ENCODE measurements at regions not wholly inside any gene's neighbourhood (a gene's known extent, or its start where the extent isn't known, plus 50 kb on each side); places are given as distances from the start of the nearest gene placed in this dataset.
A peak's percentile ranks its signal among the peaks of the same experiment; 100 is the strongest.

DNA sequence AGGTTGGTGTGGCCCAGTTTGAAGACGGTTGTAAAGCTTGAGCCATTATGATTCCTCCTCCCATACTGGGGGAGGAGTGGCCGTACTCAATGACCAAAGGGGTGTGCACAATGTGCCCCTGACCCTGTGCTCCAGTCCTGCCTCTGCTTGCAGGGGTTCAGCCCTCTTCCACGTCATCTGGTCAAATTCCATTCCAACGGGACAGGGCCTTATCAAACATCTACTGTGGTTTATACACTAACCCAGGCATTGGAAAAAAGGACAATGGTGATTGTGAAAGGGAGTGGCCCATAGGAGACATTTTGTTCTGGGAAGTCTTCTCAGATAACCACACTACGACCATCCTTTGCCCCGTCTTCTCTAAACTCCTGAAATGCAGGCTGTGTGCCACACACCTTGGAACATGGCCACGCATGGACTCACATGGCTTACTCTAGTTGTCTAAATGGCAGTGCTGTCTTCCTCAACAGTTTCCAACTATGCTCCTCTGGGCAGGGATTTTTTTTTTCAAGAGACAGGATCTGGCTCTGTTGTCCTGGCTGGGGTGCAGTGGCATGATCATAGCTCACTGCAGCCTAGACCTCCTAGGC, 103.0 kb downstream of the JCAD start:
- TF ChIP-seq, protein P1, sequence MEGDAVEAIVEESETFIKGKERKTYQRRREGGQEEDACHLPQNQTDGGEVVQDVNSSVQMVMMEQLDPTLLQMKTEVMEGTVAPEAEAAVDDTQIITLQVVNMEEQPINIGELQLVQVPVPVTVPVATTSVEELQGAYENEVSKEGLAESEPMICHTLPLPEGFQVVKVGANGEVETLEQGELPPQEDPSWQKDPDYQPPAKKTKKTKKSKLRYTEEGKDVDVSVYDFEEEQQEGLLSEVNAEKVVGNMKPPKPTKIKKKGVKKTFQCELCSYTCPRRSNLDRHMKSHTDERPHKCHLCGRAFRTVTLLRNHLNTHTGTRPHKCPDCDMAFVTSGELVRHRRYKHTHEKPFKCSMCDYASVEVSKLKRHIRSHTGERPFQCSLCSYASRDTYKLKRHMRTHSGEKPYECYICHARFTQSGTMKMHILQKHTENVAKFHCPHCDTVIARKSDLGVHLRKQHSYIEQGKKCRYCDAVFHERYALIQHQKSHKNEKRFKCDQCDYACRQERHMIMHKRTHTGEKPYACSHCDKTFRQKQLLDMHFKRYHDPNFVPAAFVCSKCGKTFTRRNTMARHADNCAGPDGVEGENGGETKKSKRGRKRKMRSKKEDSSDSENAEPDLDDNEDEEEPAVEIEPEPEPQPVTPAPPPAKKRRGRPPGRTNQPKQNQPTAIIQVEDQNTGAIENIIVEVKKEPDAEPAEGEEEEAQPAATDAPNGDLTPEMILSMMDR (IDR thresholded peaks at IDR 0.05; ENCODE audit: low read depth, low read length) = no peak
- no peak overlapping the region for H3K4me3 ChIP-seq (ENCODE audit: low read depth, low read length)

DNA sequence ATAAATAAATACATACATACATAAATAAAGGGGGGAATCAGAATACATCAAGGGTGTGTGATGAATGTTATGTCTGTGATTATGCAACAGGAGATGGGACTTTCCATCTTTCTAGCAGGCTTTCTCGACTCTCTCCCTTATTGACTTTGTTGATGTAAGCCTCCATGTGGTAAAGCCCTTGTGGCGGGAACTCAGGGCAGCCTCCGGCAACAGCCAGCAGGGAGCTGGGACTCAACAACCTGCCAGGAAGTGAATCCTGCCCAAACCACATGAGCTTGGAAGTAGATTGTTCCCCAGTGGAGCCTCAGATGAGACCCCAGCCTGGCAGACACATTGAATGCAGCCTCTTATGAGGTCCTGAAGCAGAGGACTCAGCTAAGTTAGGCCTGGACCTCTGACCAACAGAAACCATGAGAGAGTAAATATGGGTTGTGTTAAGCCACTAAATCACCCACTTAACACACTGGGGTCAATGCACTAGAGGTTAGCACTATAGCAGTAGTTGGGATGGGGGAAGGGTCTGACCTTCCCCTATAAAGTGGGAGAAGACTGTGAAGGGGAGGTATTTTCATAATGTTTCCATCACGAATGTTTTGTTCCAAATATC, 104.0 kb downstream of the JCAD start:
- H3K4me3 ChIP-seq (ENCODE audit: low read depth, low read length) = no peak overlapping the region
- TF ChIP-seq, protein P1 (IDR thresholded peaks at IDR 0.05; ENCODE audit: low read depth, low read length) = no peak

DNA sequence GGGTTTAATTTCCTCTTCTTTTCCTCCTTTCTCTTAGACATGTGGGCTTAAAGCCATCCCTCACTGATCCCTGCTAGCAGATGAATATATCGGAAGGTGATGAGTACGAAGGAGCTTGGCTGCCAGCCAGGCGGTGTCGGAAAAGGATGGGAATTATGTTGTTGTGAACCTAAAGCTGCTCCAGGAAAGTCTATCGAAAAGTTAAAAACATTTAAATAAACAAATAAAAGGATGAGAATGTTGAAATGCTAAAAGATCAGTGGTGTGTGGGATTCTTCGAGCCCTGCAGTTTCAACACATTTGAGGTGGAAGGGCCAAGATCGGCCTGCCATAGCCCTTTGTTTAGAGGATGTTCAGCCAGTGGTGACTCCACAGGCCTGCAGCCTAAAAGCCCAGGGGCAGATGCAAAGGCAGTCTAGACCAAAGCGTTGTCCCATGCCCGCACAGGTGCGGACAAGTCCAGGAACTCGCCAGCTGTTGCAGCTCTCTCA, 107.9 kb downstream of the JCAD start:
- no peak overlapping the region for H3K4me3 ChIP-seq (ENCODE audit: low read depth, low read length)
- TF ChIP-seq, protein P1 (IDR thresholded peaks at IDR 0.05; ENCODE audit: low read depth, low read length) = no peak

DNA sequence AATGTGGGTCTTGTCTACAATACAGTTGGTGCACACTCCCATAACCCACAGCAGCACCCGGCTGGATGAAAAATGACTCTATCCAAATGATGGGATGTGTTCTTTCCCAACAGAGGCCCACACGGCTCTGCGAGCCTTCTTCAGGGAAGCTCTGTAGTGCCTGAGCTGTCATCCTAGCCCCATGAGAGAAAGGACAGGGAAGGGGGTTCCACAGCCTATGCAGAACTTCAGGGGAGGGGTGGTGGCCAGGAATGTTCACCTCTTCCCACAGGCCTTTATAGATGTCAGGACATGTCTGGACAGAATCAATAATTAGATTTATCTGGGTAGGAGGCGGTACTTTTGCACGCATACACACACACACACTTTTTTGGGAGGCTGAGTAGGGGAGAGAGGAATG, 109.0 kb downstream of the JCAD start:
- no peak overlapping the region for H3K4me3 ChIP-seq (ENCODE audit: low read depth, low read length)
- TF ChIP-seq, protein P1 (IDR thresholded peaks at IDR 0.05; ENCODE audit: low read depth, low read length) = no peak

DNA sequence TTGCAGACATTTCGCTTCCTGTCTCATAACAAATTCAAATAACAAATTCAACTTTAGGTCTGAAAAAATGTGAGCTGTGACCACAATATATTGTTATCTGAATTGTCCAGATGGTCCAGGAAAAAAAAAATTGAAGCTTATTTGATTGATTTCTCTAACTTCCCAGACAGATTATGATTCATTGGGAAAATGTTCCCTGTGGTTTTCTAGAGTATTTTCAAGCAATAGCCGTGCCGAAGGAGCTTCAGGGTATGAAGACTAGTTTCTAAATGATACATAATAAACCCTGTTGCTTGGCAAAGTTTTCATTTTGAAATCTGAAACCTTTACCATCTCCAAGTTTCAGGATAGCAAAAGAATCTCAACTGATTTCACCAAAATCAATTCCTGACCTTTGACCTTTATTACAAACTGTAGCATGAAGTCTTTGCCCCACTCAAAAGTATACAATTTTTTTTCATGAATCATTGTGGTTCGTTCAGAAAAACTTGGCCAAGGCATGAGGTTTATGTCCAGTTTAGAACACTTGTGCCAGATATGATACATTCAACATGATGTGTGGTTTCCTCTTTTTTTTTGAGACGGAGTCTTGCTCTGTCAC, 109.9 kb downstream of the JCAD start:
- H3K4me3 ChIP-seq (ENCODE audit: low read depth, low read length) = no peak overlapping the region
- TF ChIP-seq, protein P1 (IDR thresholded peaks at IDR 0.05; ENCODE audit: low read depth, low read length) = no peak

DNA sequence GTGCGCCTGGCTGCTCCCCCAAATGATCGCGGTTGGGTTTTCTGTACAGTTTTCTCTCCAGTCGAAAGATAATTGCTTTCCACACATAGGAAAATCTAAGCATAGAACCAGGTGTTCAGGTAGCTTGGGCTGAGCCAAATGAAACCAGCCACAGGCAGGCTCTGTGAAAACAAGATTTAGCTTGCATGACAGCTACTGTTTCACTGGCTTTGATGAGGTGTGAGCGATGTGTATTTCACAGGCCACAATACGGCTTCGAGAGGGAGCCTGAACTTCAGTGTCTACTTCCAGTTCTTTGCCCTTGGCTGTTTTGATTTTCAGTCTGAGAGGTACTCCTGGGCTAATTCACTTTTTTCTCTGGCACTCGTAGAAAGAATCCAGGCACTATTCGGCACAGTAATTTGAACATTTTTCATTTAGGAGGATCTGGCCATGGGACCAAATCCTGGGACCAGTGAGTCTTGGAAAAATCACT, 110.5 kb downstream of the JCAD start:
- 0 out of 2 replicates have a peak overlapping the region, but pooled peaks have one; percentile 6 for H3K4me3 ChIP-seq (ENCODE audit: low read depth, low read length)
- TF ChIP-seq, protein P1 (IDR thresholded peaks at IDR 0.05; ENCODE audit: low read depth, low read length) = no peak

DNA sequence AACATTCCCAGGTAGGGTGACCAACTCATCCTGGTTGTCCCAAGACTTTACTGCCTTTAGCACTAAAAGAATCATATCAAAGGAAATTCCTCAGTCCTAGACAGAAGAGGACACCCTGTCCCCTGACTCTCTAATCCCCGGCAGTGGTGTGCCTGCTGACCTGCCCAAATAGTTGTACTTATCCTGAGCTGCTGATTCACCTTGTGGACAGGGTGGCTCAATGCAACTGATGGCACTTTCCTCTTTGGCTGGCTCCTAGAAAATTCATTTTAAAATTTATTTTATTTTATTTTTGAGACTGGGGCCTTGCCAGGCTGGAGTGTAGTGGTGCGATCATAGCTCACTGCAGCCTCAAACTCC, 111.7 kb downstream of the JCAD start:
- TF ChIP-seq, protein P1 (IDR thresholded peaks at IDR 0.05; ENCODE audit: low read depth, low read length) = no peak
- no peak overlapping the region for H3K4me3 ChIP-seq (ENCODE audit: low read depth, low read length)

Data from WI38 (cell line).